K562 (cell line): ENCODE measurements at regions not wholly inside any gene's neighbourhood (a gene's known extent, or its start where the extent isn't known, plus 50 kb on each side); places are given as distances from the start of the nearest gene placed in this dataset.

Experiments used
- ATAC-seq: fragments of 200-7000 bp; cut with Tn5 transposase; 3 replicates; pipeline ENCODE4 v1.9.1; 2020; ENCODE audit warnings: moderate library complexity
- BruUV-seq: library from RNA; stranded (reverse); fragments of 400-500 nt; replicated peaks from 2 replicates; lab custom pipeline; 2021; lab: Mats Ljungman, UMichigan
- CTCF ChIA-PET: fragments of 300-600 bp; formaldehyde crosslinking; extraction: SDS; loops from one replicate; lab custom pipeline; 2021; ENCODE audit warnings: low intra/inter-chr PET ratio; lab: Yijun Ruan, JAX
- POLR2A ChIA-PET: fragments of 300-600, 350-650 bp; sonication (Branson Sonifier 250); formaldehyde crosslinking; extraction: SDS; loops from one replicate; lab custom pipeline; 2021; ENCODE audit warnings: antibody characterized with exemption, inconsistent platforms; lab: Yijun Ruan, JAX
- DNase-seq, 4 experiments: peaks; one replicate each; pipeline versions ENCODE4 v3.0.0 to v3.0.0-alpha.2; 2011 to 2018; ENCODE audit warnings: low spot score in 3 of 4, mixed read lengths in 3 of 4; ENCODE audit errors: extremely low read depth in 1 of 4
- FAIRE-seq: peaks from 2 replicates; lab custom pipeline; 2011; peaks lifted over from hg19 to GRCh38; lab: Jason Lieb, UNC
- H2AFZ ChIP-seq: 2 replicates; pipeline ENCODE4 v1.6.0; 2011; ENCODE audit warnings: low read depth, low read length, control low read depth, inconsistent platforms
- H3K27ac ChIP-seq: fragments of 200-600 bp; 3 replicates; pipeline ENCODE4 v1.8.0; 2011; ENCODE audit warnings: low read depth, mild to moderate bottlenecking, control low read depth, inconsistent platforms, low read length, moderate library complexity, mixed read lengths; ENCODE audit errors: extremely low read depth
- H3K27me3 ChIP-seq, 2 experiments: fragments of 300-600 bp in 1 of 2; 2 replicates in 1 of 2; 3 replicates in 1 of 2; pipeline versions ENCODE4 v1.6.0 to v1.8.0; 2011; ENCODE audit warnings: inconsistent platforms in 2 of 2, low read length in 2 of 2, mild to moderate bottlenecking in 1 of 2, mixed read lengths in 1 of 2, moderate library complexity in 1 of 2; ENCODE audit not compliant: control insufficient read depth in 2 of 2, insufficient read depth in 2 of 2
- H3K36me3 ChIP-seq: fragments of 300-600 bp; 3 replicates; pipeline ENCODE4 v1.8.0; 2011; ENCODE audit warnings: mild to moderate bottlenecking, low read length, inconsistent platforms; ENCODE audit not compliant: control insufficient read depth, insufficient read depth
- H3K4me1 ChIP-seq, 2 experiments: fragments of 200-600 bp in 1 of 2; replicated peaks in 1 of 2; 2 replicates in 1 of 2; 3 replicates in 1 of 2; pipeline versions ENCODE4 v1.5.1 to v1.8.0; 2011; ENCODE audit warnings: inconsistent platforms in 2 of 2, low read length in 2 of 2, mild to moderate bottlenecking in 1 of 2, mixed read lengths in 1 of 2, moderate library complexity in 1 of 2; ENCODE audit not compliant: control insufficient read depth in 2 of 2, insufficient read depth in 2 of 2
- H3K4me2 ChIP-seq: 2 replicates; pipeline ENCODE4 v1.6.1; 2011; ENCODE audit warnings: low read length, control low read depth, inconsistent platforms, mixed read lengths; ENCODE audit not compliant: insufficient read depth
- H3K4me3 ChIP-seq: fragments of 200-600 bp; sonication (generic), shearing (Covaris generic); 2 replicates; pipeline ENCODE4 v1.5.1; 2016; ENCODE audit warnings: control low read depth, inconsistent platforms
- H3K79me2 ChIP-seq: fragments of 200-600 bp; 3 replicates; pipeline ENCODE4 v1.8.0; 2011; ENCODE audit warnings: low read length, inconsistent platforms; ENCODE audit not compliant: control insufficient read depth, insufficient read depth
- H3K9ac ChIP-seq, 2 experiments: 2 replicates each; pipeline versions ENCODE4 v1.6.0 to v1.6.1; 2011; ENCODE audit warnings: low read depth in 2 of 2, low read length in 2 of 2, control low read depth in 1 of 2, inconsistent platforms in 1 of 2, mild to moderate bottlenecking in 1 of 2, mixed read lengths in 1 of 2; ENCODE audit not compliant: insufficient read depth in 1 of 2
- H3K9me1 ChIP-seq: one replicate; pipeline ENCODE4 v1.6.0; 2011; ENCODE audit warnings: inconsistent platforms, mild to moderate bottlenecking, low read length, moderate library complexity; ENCODE audit not compliant: control insufficient read depth, insufficient read depth
- H3K9me3 ChIP-seq: replicated peaks from 2 replicates; pipeline ENCODE4 v1.5.1; 2011; ENCODE audit warnings: low read depth, low read length, inconsistent platforms; ENCODE audit not compliant: control insufficient read depth, insufficient read depth
- H4K20me1 ChIP-seq: replicated peaks from 2 replicates; pipeline ENCODE4 v1.6.1; 2011; ENCODE audit warnings: low read length, inconsistent platforms, mixed read lengths; ENCODE audit not compliant: control insufficient read depth, insufficient read depth
- ARHGAP35 ChIP-seq: fragments of 450-650 bp; IDR thresholded peaks from 2 replicates; pipeline ENCODE4 v1.6.1; 2018; ENCODE audit not compliant: partially characterized antibody
- CC2D1A ChIP-seq: fragments of 450-650 bp; IDR thresholded peaks from 2 replicates; pipeline ENCODE4 v1.6.1; 2017; ENCODE audit warnings: mild to moderate bottlenecking
- EHMT2 ChIP-seq: fragments of 450-650 bp; IDR thresholded peaks from 2 replicates; pipeline ENCODE4 v1.6.1; 2018; ENCODE audit warnings: antibody characterized with exemption
- KLF13 ChIP-seq: fragments of 450-650 bp; IDR thresholded peaks from 2 replicates; pipeline ENCODE4 v1.6.1; 2016; ENCODE audit warnings: missing genetic modification characterization, low read depth, mild to moderate bottlenecking, missing compliant biosample characterization, moderate library complexity, borderline replicate concordance
- MYC ChIP-seq, 2 experiments: fragments of 250-450 bp in 1 of 2; sonication (Bioruptor Pico) in 1 of 2; IDR thresholded peaks; 2 replicates each; pipeline versions ENCODE4 v1.5.1 to v1.6.1; 2012 to 2021; ENCODE audit warnings: low read depth in 2 of 2, borderline replicate concordance in 1 of 2, improper control_type of control experiment in 1 of 2, low read length in 1 of 2, mild to moderate bottlenecking in 1 of 2, moderate library complexity in 1 of 2
- NFE2 ChIP-seq: IDR thresholded peaks from 2 replicates; pipeline ENCODE4 v1.6.1; 2014; ENCODE audit warnings: antibody characterized with exemption, low read depth
- NONO ChIP-seq, 2 experiments: fragments of 200-400 bp in 1 of 2; fragments of 450-650 bp in 1 of 2; formaldehyde crosslinking in 1 of 2; IDR thresholded peaks; 2 replicates each; pipeline ENCODE4 v1.6.1; 2017; ENCODE audit warnings: low read depth in 2 of 2, mild to moderate bottlenecking in 2 of 2, moderate library complexity in 2 of 2, low read length in 1 of 2
- NR2C2 ChIP-seq, 2 experiments: fragments of 200-800 bp in 1 of 2; sonication (Bioruptor generic) in 1 of 2; sonication (generic) in 1 of 2; formaldehyde crosslinking in 1 of 2; IDR thresholded peaks; 2 replicates each; pipeline versions ENCODE4 v1.6.1 to v1.8.0; 2016 to 2022; ENCODE audit warnings: mild to moderate bottlenecking in 1 of 2, missing compliant biosample characterization in 1 of 2, missing genetic modification characterization in 1 of 2, missing genetic modification reagents in 1 of 2
- PHF20 ChIP-seq: fragments of 450-650 bp; IDR thresholded peaks from 2 replicates; pipeline ENCODE4 v1.6.1; 2018; ENCODE audit not compliant: partially characterized antibody
- SREBF1 ChIP-seq: fragments of 150-350 bp; IDR thresholded peaks from 2 replicates; pipeline ENCODE4 v1.6.1; 2014; ENCODE audit warnings: antibody characterized with exemption, low read depth, low read length, borderline replicate concordance
- SRSF3 ChIP-seq: fragments of 200-400 bp; formaldehyde crosslinking; IDR thresholded peaks from 2 replicates; pipeline ENCODE4 v1.6.1; 2016; ENCODE audit warnings: mild to moderate bottlenecking, low read length, moderate library complexity; ENCODE audit not compliant: insufficient read depth
- TARDBP ChIP-seq: fragments of 450-650 bp; IDR thresholded peaks from 2 replicates; pipeline ENCODE4 v1.6.1; 2016
- ZNF217 ChIP-seq: sonication (generic); formaldehyde crosslinking; IDR thresholded peaks from 2 replicates; pipeline ENCODE4 v1.8.0; 2022; ENCODE audit warnings: mild to moderate bottlenecking, missing genetic modification reagents
- ZNF324 ChIP-seq: fragments of 250-450 bp; sonication (Bioruptor Pico); IDR thresholded peaks from 2 replicates; pipeline ENCODE4 v1.4.0; 2020; ENCODE audit warnings: mild to moderate bottlenecking
- ZNF347 ChIP-seq: fragments of 450-650 bp; formaldehyde crosslinking; IDR thresholded peaks from 2 replicates; pipeline ENCODE4 v1.4.0; 2020; ENCODE audit warnings: low read depth, mild to moderate bottlenecking, moderate library complexity
- ZNF583 ChIP-seq: fragments of 250-450 bp; sonication (Bioruptor Pico); IDR thresholded peaks from 2 replicates; pipeline ENCODE4 v1.4.0; 2020
- ZNF584 ChIP-seq: fragments of 200-800 bp; sonication (Bioruptor generic); IDR thresholded peaks from 2 replicates; pipeline ENCODE4 v1.6.1; 2016; ENCODE audit warnings: low read depth, mild to moderate bottlenecking, missing genetic modification characterization, missing compliant biosample characterization
- ZNF668 ChIP-seq: fragments of 250-450 bp; sonication (Bioruptor Pico); IDR thresholded peaks from 2 replicates; pipeline ENCODE4 v1.8.0; 2022; ENCODE audit warnings: mild to moderate bottlenecking, inconsistent platforms
- ZNF766 ChIP-seq: fragments of 200-800 bp; sonication (Bioruptor generic); conservative IDR thresholded peaks from 2 replicates; pipeline ENCODE4 v1.6.1; 2016; ENCODE audit warnings: missing genetic modification characterization, missing compliant biosample characterization
- WGBS: fragments of 100-300 bp; shearing (Covaris generic); methylation state at CpG from one replicate; pipeline ENCODE4 v1.1.6; 2016; ENCODE audit warnings: low coverage, mixed read lengths; ENCODE audit not compliant: insufficient coverage; ENCODE audit errors: missing lambda C conversion rate; 5-methylcytosine and 5-hydroxymethylcytosine counted together
- in situ Hi-C: fragments of 300-500 bp; cut with MboI; formaldehyde crosslinking; loops from 4 replicates; pipeline ENCODE4 v1.15.0; 2018; ENCODE audit warnings: inconsistent platforms, mixed read lengths
- intact Hi-C: fragments of 100-400 bp; cut with micrococcal nuclease; formaldehyde crosslinking; loops from 2 replicates; pipeline ENCODE4 v1.14.2; 2022
- TF ChIP-seq, protein P1 (sequence below): fragments of 450-650 bp; formaldehyde crosslinking; IDR thresholded peaks from 2 replicates; pipeline ENCODE4 v1.4.0; 2020; ENCODE audit warnings: mild to moderate bottlenecking, moderate library complexity

DNA sequence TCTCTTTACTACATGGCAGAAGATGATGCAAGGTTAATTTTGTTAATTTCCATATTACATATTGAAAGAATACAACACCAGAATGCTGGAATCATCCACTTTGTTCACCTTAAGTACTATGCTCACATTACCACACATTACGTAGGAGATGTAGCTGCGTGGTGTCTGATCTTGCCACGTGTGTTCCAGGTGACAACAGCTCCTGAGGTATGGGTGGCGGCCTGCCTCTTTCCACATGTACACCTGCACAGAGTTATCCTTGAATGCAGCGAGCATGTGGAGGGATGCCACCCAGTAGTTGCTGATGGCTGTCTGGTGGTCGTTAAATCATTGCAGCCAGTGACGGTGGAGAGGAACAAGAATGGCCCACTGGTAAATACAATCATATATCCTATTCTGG is 740.5 kb upstream of the EEF2KMT start:
- no peaks in the 10 kb centered on the region for H3K9me3 ChIP-seq
- BruUV-seq: no TSS peak
- ChIA-PET CTCF (no interaction called here), POLR2A (no interaction called here)
- no peak for TF ChIP-seq ZNF217 (CRISPR knock-in tag)
- TF ChIP-seq PHF20: no peak
- TF ChIP-seq ZNF583: no peak
- no peak for TF ChIP-seq ZNF584 (CRISPR knock-in tag)
- no peak for TF ChIP-seq NFE2
- TF ChIP-seq, protein P1, sequence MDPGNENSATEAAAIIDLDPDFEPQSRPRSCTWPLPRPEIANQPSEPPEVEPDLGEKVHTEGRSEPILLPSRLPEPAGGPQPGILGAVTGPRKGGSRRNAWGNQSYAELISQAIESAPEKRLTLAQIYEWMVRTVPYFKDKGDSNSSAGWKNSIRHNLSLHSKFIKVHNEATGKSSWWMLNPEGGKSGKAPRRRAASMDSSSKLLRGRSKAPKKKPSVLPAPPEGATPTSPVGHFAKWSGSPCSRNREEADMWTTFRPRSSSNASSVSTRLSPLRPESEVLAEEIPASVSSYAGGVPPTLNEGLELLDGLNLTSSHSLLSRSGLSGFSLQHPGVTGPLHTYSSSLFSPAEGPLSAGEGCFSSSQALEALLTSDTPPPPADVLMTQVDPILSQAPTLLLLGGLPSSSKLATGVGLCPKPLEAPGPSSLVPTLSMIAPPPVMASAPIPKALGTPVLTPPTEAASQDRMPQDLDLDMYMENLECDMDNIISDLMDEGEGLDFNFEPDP (CRISPR knock-in tag): no peak
- TF ChIP-seq EHMT2: no peak
- TF ChIP-seq CC2D1A: no peak
- no peak for TF ChIP-seq MYC (IDR thresholded peaks at IDR 0.05; ENCODE audit: low read depth, low read length)
- no peak for TF ChIP-seq MYC (CRISPR knock-in tag; IDR thresholded peaks at IDR 0.05; ENCODE audit: borderline replicate concordance, low read depth)
- TF ChIP-seq KLF13 (tag): no peak
- TF ChIP-seq ARHGAP35: no peak
- no peak for TF ChIP-seq SREBF1
- no peak for TF ChIP-seq ZNF668 (CRISPR knock-in tag)
- TF ChIP-seq NONO (IDR thresholded peaks at IDR 0.05; ENCODE audit: low read depth in 2 of 2, low read length in 1 of 2): no peak
- no peak for TF ChIP-seq ZNF347 (CRISPR knock-in tag)
- TF ChIP-seq ZNF324: no peak
- no peak for TF ChIP-seq ZNF766 (CRISPR knock-in tag)
- no peak for TF ChIP-seq NR2C2 (CRISPR knock-in tag; IDR thresholded peaks at IDR 0.05)
- no peak for TF ChIP-seq NR2C2 (tag; IDR thresholded peaks at IDR 0.05)
- no peak for TF ChIP-seq SRSF3
- TF ChIP-seq TARDBP: no peak
- DNase-seq (no peak), FAIRE-seq (no peak), ATAC-seq (no peak)
- intact Hi-C loops: no loop called here
- H3K9me1 ChIP-seq: no peaks in the 10 kb centered on the region
- no peak overlapping the region for H2AFZ ChIP-seq
- H3K79me2 ChIP-seq: no peaks in the 10 kb centered on the region
- H4K20me1 ChIP-seq: no peaks in the 10 kb centered on the region
- 1% methylated on average over 7 of the region's 7 CpGs for WGBS
- H3K4me3 ChIP-seq: no peak overlapping the region
- no peak overlapping the region for H3K27ac ChIP-seq
- H3K27me3 ChIP-seq: no peaks in the 10 kb centered on the region; a peak in 1 of 5 replicates
- no peaks in the 10 kb centered on the region for H3K4me1 ChIP-seq
- no peak overlapping the region for H3K4me2 ChIP-seq
- H3K9ac ChIP-seq: no peak overlapping the region
- no peaks in the 10 kb centered on the region for H3K36me3 ChIP-seq
- in situ Hi-C loops: no loop called here
